Naive thymus-derived CD4-positive, alpha-beta T cell (primary cell): ENCODE measurements at regions not wholly inside any gene's neighbourhood (a gene's known extent, or its start where the extent isn't known, plus 50 kb on each side); places are given as distances from the start of the nearest gene placed in this dataset.

ENCODE experiments used
- ATAC-seq: fragments of 150-1000 bp; cut with Tn5 transposase; 2 replicates; pipeline ENCODE4 v1.10.0; 2021; ENCODE audit warnings: mild to moderate bottlenecking, moderate library complexity
- CTCF ChIA-PET: fragments of 350-600 bp; sonication (Branson Sonifier 250); formaldehyde crosslinking; loops from one replicate; lab custom pipeline; 2021; ENCODE audit warnings: antibody characterized with exemption; lab: Charles Lee
- POLR2A ChIA-PET: fragments of 350-600 bp; sonication (Branson Sonifier 250); formaldehyde crosslinking; loops from one replicate; lab custom pipeline; 2021; ENCODE audit warnings: antibody characterized with exemption, inconsistent platforms; lab: Charles Lee
- DNase-seq, 9 donors: peaks; one replicate each; pipeline versions ENCODE4 v3.0.0 to v3.0.0-alpha.2; 2020 to 2022; ENCODE audit warnings: mixed read lengths in 1 of 9
- H3K27ac ChIP-seq: one replicate; pipeline ENCODE4 v1.7.0; 2013; ENCODE audit warnings: mild to moderate bottlenecking, low read depth, low read length, moderate library complexity
- H3K27me3 ChIP-seq, 2 donors: one replicate each; pipeline ENCODE4 v1.7.0; 2013; ENCODE audit warnings: low read length in 2 of 2, mild to moderate bottlenecking in 2 of 2, moderate library complexity in 2 of 2; ENCODE audit not compliant: control insufficient read depth in 2 of 2, insufficient read depth in 2 of 2
- H3K36me3 ChIP-seq, 3 experiments: 1 replicate in 2 of 3; 2 replicates in 1 of 3; pipeline ENCODE4 v1.7.0; 2013; ENCODE audit warnings: low read length in 3 of 3, mild to moderate bottlenecking in 3 of 3, moderate library complexity in 1 of 3; ENCODE audit not compliant: insufficient read depth in 3 of 3, control insufficient read depth in 2 of 3
- H3K4me1 ChIP-seq, 2 donors: one replicate each; pipeline ENCODE4 v1.7.0; 2013; ENCODE audit warnings: low read length in 2 of 2, mild to moderate bottlenecking in 2 of 2, moderate library complexity in 1 of 2; ENCODE audit not compliant: control insufficient read depth in 2 of 2, insufficient read depth in 2 of 2
- H3K4me3 ChIP-seq: 2 replicates; pipeline ENCODE4 v1.7.0; 2013; ENCODE audit warnings: mild to moderate bottlenecking, low read length
- H3K9me3 ChIP-seq, 3 experiments: 1 replicate in 2 of 3; 2 replicates in 1 of 3; pipeline ENCODE4 v1.7.0; 2013; ENCODE audit warnings: low read length in 3 of 3; ENCODE audit not compliant: control insufficient read depth in 2 of 3
- H3K27ac Mint-ChIP-seq, 9 donors: one replicate each; pipeline ENCODE4 v1.8.0; 2020 to 2022; ENCODE audit warnings: mixed read lengths in 9 of 9, mild to moderate bottlenecking in 8 of 9, moderate library complexity in 5 of 9, inconsistent platforms in 2 of 9
- H3K27me3 Mint-ChIP-seq, 5 donors: one replicate each; pipeline ENCODE4 v1.8.0; 2021 to 2022; ENCODE audit warnings: mixed read lengths in 5 of 5, mild to moderate bottlenecking in 1 of 5
- H3K36me3 Mint-ChIP-seq, 5 donors: one replicate each; pipeline ENCODE4 v1.8.0; 2020 to 2022; ENCODE audit warnings: mixed read lengths in 5 of 5, mild to moderate bottlenecking in 3 of 5, inconsistent platforms in 1 of 5
- H3K4me1 Mint-ChIP-seq, 7 donors: one replicate each; pipeline ENCODE4 v1.8.0; 2020 to 2022; ENCODE audit warnings: mixed read lengths in 7 of 7, mild to moderate bottlenecking in 3 of 7, inconsistent platforms in 1 of 7
- H3K4me3 Mint-ChIP-seq, 10 donors: one replicate each; pipeline ENCODE4 v1.8.0; 2020 to 2022; ENCODE audit warnings: mild to moderate bottlenecking in 10 of 10, mixed read lengths in 10 of 10, moderate library complexity in 6 of 10, inconsistent platforms in 2 of 10
- H3K9me3 Mint-ChIP-seq, 11 donors: one replicate each; pipeline ENCODE4 v1.8.0; 2020 to 2022; ENCODE audit warnings: mixed read lengths in 11 of 11, mild to moderate bottlenecking in 4 of 11, inconsistent platforms in 1 of 11, moderate library complexity in 1 of 11
- intact Hi-C, 2 donors: fragments of 100-400 bp; cut with micrococcal nuclease; formaldehyde crosslinking; loops; one replicate each; pipeline ENCODE4 v1.15.1; 2023

- Mint-ChIP-seq H3K27me3 (peaks cover 0 to 5% (median 0%) of the 10 kb centered on the region in 5 donors), H3K36me3 (peaks cover 0 to 11% (median 8%) of the 10 kb centered on the region in 5 donors), H3K4me3 (peak overlapping the region; percentile 75 to 94 (median 86)), H3K9me3 (peaks cover 0 to 14% (median 5%) of the 10 kb centered on the region in 11 donors), H3K27ac (peak overlapping the region; percentile 77 to 96 (median 92)), H3K4me1 (peaks cover 32 to 61% (median 43%) of the 10 kb centered on the region in 7 donors)
- Histone ChIP-seq H3K4me1 (peaks cover 32 to 42% of the 10 kb centered on the region in 2 donors), H3K27me3 (no peaks in the 10 kb centered on the region), H3K27ac (peak overlapping the region; percentile 32), H3K36me3 (no peaks in the 10 kb centered on the region), H3K4me3 (peak overlapping the region; percentile 45), H3K9me3 (no peaks in the 10 kb centered on the region)
- POLR2A ChIA-PET = no interaction called here
- CTCF ChIA-PET = interaction anchor here (0.6 kb wide), 1 partner anchor 43 kb away, joined by 4 read pairs; no protein-coding TSS in a partner anchor
- intact Hi-C loops = loop anchor here (1.0 to 5.0 kb wide), 6 partner anchors 13 to 262 kb away; partner anchors contain the start of gene ADAM17 (in 1 of the 2)
- DNase-seq (peak in 1 of 9 donors; percentile 17), ATAC-seq (peak; percentile 56)
Measured at GRCh38 chr2:9738535-9739496, 104.5 kb upstream of the TAF1B start.

GRCh38 chr2:9739531-9739964 lies 103.7 kb upstream of the TAF1B start:
- H3K27me3 Mint-ChIP-seq = peaks cover 0 to 5% (median 0%) of the 10 kb centered on the region in 5 donors
- H3K27me3 ChIP-seq = no peaks in the 10 kb centered on the region
- H3K36me3 Mint-ChIP-seq = peaks cover 0 to 8% (median 5%) of the 10 kb centered on the region in 5 donors
- peak; percentile 70 for ATAC-seq
- H3K4me1 ChIP-seq = peaks cover 32 to 42% of the 10 kb centered on the region in 2 donors
- H3K4me3 ChIP-seq = peak overlapping the region; percentile 45
- ChIA-PET POLR2A (no interaction called here), CTCF (interaction anchor here (0.6 kb wide), 1 partner anchor 42 kb away, joined by 4 read pairs; no protein-coding TSS in a partner anchor)
- peak in 7 of 9 donors; percentile 18 to 53 (median 36) for DNase-seq
- peaks cover 32 to 58% (median 41%) of the 10 kb centered on the region in 7 donors for H3K4me1 Mint-ChIP-seq
- intact Hi-C loops = loop anchor here (1.0 to 5.0 kb wide), 6 partner anchors 13 to 262 kb away; partner anchors contain the start of gene ADAM17 (in 1 of the 2)
- peak overlapping the region; percentile 77 to 96 (median 92) for H3K27ac Mint-ChIP-seq
- H3K36me3 ChIP-seq = no peaks in the 10 kb centered on the region
- H3K27ac ChIP-seq = peak overlapping the region; percentile 32
- H3K9me3 ChIP-seq = no peaks in the 10 kb centered on the region
- H3K4me3 Mint-ChIP-seq = peak overlapping the region; percentile 75 to 94 (median 86)
- peaks cover 0 to 10% (median 2%) of the 10 kb centered on the region in 11 donors for H3K9me3 Mint-ChIP-seq

- peaks cover 24 to 48% (median 33%) of the 10 kb centered on the region in 7 donors for H3K4me1 Mint-ChIP-seq
- H3K9me3 Mint-ChIP-seq = peaks cover 0 to 4% (median 0%) of the 10 kb centered on the region in 11 donors
- ATAC-seq = no peak
- peaks cover 0 to 5% (median 0%) of the 10 kb centered on the region in 5 donors for H3K27me3 Mint-ChIP-seq
- Histone ChIP-seq H3K27ac (no peak overlapping the region), H3K4me1 (peaks cover 29 to 38% of the 10 kb centered on the region in 2 donors), H3K36me3 (no peaks in the 10 kb centered on the region), H3K9me3 (no peaks in the 10 kb centered on the region), H3K27me3 (no peaks in the 10 kb centered on the region), H3K4me3 (no peak overlapping the region)
- peaks cover 0 to 1% (median 0%) of the 10 kb centered on the region in 5 donors for H3K36me3 Mint-ChIP-seq
- ChIA-PET POLR2A (no interaction called here), CTCF (no interaction called here)
- H3K4me3 Mint-ChIP-seq = no peak overlapping the region
- no peak for DNase-seq
- H3K27ac Mint-ChIP-seq = peak overlapping the region in 3 of 9 donors; percentile 25 to 51 (median 46)
- intact Hi-C loops = no loop called here
Measured at GRCh38 chr2:9740382-9741073, 102.7 kb upstream of the TAF1B start.

GRCh38 chr2:9741110-9741509 lies 102.2 kb upstream of the TAF1B start:
- ATAC-seq = no peak
- intact Hi-C loops = no loop called here
- no peak overlapping the region for H3K4me3 ChIP-seq
- DNase-seq = no peak
- H3K27ac ChIP-seq = no peak overlapping the region
- ChIA-PET POLR2A (no interaction called here), CTCF (no interaction called here)
- Mint-ChIP-seq H3K27ac (peak overlapping the region in 2 of 9 donors; percentile 67 to 80), H3K9me3 (peaks cover 0 to 4% (median 0%) of the 10 kb centered on the region in 11 donors), H3K4me1 (peaks cover 20 to 43% (median 27%) of the 10 kb centered on the region in 7 donors), H3K4me3 (no peak overlapping the region), H3K36me3 (peaks cover 0 to 1% (median 0%) of the 10 kb centered on the region in 5 donors), H3K27me3 (peaks cover 0 to 5% (median 0%) of the 10 kb centered on the region in 5 donors)
- H3K9me3 ChIP-seq = no peaks in the 10 kb centered on the region
- H3K36me3 ChIP-seq = no peaks in the 10 kb centered on the region
- H3K4me1 ChIP-seq = peaks cover 24 to 32% of the 10 kb centered on the region in 2 donors
- no peaks in the 10 kb centered on the region for H3K27me3 ChIP-seq

GRCh38 chr2:9742601-9743000 lies 100.7 kb upstream of the TAF1B start:
- DNase-seq (no peak), ATAC-seq (no peak)
- Histone ChIP-seq H3K27ac (no peak overlapping the region), H3K27me3 (no peaks in the 10 kb centered on the region), H3K4me1 (peaks cover 13 to 21% of the 10 kb centered on the region in 2 donors), H3K9me3 (no peaks in the 10 kb centered on the region), H3K4me3 (no peak overlapping the region), H3K36me3 (no peaks in the 10 kb centered on the region)
- POLR2A ChIA-PET = no interaction called here
- Mint-ChIP-seq H3K4me3 (no peak overlapping the region), H3K27me3 (peaks cover 0 to 5% (median 0%) of the 10 kb centered on the region in 5 donors), H3K4me1 (peaks cover 11 to 30% (median 17%) of the 10 kb centered on the region in 7 donors), H3K9me3 (peaks cover 0 to 4% (median 0%) of the 10 kb centered on the region in 11 donors), H3K27ac (no peak overlapping the region), H3K36me3 (peaks cover 0 to 1% (median 0%) of the 10 kb centered on the region in 5 donors)
- CTCF ChIA-PET = no interaction called here
- intact Hi-C loops = no loop called here
